ENCODE measurements at regions not wholly inside any gene's neighbourhood (a gene's known extent, or its start where the extent isn't known, plus 50 kb on each side); places are given as distances from the start of the nearest gene placed in this dataset.

- no peak for TF ChIP-seq CTCF (IDR thresholded peaks at IDR 0.05; ENCODE audit: insufficient read depth, low read length)
- TF ChIP-seq POLR2AphosphoS5 (IDR thresholded peaks at IDR 0.05; ENCODE audit: low read depth) = no peak
- TF ChIP-seq REST (IDR thresholded peaks at IDR 0.05; ENCODE audit: insufficient replicate concordance, low read depth) = no peak
Observed at GRCh38 chr1:38712046-38712445, 147.5 kb downstream of the RRAGC start.

All from HL-60 (cell line).